ENCODE measurements at regions not wholly inside any gene's neighbourhood (a gene's known extent, or its start where the extent isn't known, plus 50 kb on each side); places are given as distances from the start of the nearest gene placed in this dataset.

GRCh38 chr14:48686650-48687049 is 899.5 kb downstream of the RPS29 start:
- Mint-ChIP-seq H3K27ac (ENCODE audit: unreplicated experiment) (no peak overlapping the region), H3K27me3 (ENCODE audit: unreplicated experiment) (peaks cover 2% of the 10 kb centered on the region), H3K4me1 (ENCODE audit: low read depth, unreplicated experiment) (peaks cover 4% of the 10 kb centered on the region), H3K9me3 (ENCODE audit: unreplicated experiment) (no peaks in the 10 kb centered on the region), H3K4me3 (ENCODE audit: unreplicated experiment) (no peak overlapping the region), H3K36me3 (ENCODE audit: unreplicated experiment) (no peaks in the 10 kb centered on the region)
- TF ChIP-seq CTCF (IDR thresholded peaks at IDR 0.05; ENCODE audit: partially characterized antibody, unreplicated experiment), result no peak
- no peak for DNase-seq

GRCh38 chr14:48672506-48672905 is 913.7 kb downstream of the RPS29 start:
- H3K9me3 Mint-ChIP-seq (ENCODE audit: unreplicated experiment), result peaks cover 3% of the 10 kb centered on the region
- no peaks in the 10 kb centered on the region for H3K36me3 Mint-ChIP-seq (ENCODE audit: unreplicated experiment)
- no peak overlapping the region for H3K27ac Mint-ChIP-seq (ENCODE audit: unreplicated experiment)
- H3K4me1 Mint-ChIP-seq (ENCODE audit: low read depth, unreplicated experiment), result no peaks in the 10 kb centered on the region
- TF ChIP-seq CTCF (IDR thresholded peaks at IDR 0.05; ENCODE audit: partially characterized antibody, unreplicated experiment), result no peak
- H3K4me3 Mint-ChIP-seq (ENCODE audit: unreplicated experiment), result no peak overlapping the region
- DNase-seq, result no peak
- peaks cover 2% of the 10 kb centered on the region for H3K27me3 Mint-ChIP-seq (ENCODE audit: unreplicated experiment)

GRCh38 chr14:48670939-48671338 is 915.2 kb downstream of the RPS29 start:
- DNase-seq, result no peak
- Mint-ChIP-seq H3K36me3 (ENCODE audit: unreplicated experiment) (no peaks in the 10 kb centered on the region), H3K9me3 (ENCODE audit: unreplicated experiment) (peaks cover 3% of the 10 kb centered on the region), H3K4me3 (ENCODE audit: unreplicated experiment) (no peak overlapping the region), H3K27me3 (ENCODE audit: unreplicated experiment) (peaks cover 2% of the 10 kb centered on the region), H3K4me1 (ENCODE audit: low read depth, unreplicated experiment) (no peaks in the 10 kb centered on the region), H3K27ac (ENCODE audit: unreplicated experiment) (no peak overlapping the region)
- TF ChIP-seq CTCF (IDR thresholded peaks at IDR 0.05; ENCODE audit: partially characterized antibody, unreplicated experiment), result no peak

- H3K4me1 Mint-ChIP-seq (ENCODE audit: low read depth, unreplicated experiment), result no peaks in the 10 kb centered on the region
- no peak for TF ChIP-seq CTCF (IDR thresholded peaks at IDR 0.05; ENCODE audit: partially characterized antibody, unreplicated experiment)
- DNase-seq, result no peak
- H3K27me3 Mint-ChIP-seq (ENCODE audit: unreplicated experiment), result no peaks in the 10 kb centered on the region
- no peak overlapping the region for H3K27ac Mint-ChIP-seq (ENCODE audit: unreplicated experiment)
- H3K9me3 Mint-ChIP-seq (ENCODE audit: unreplicated experiment), result no peaks in the 10 kb centered on the region
- no peaks in the 10 kb centered on the region for H3K36me3 Mint-ChIP-seq (ENCODE audit: unreplicated experiment)
- H3K4me3 Mint-ChIP-seq (ENCODE audit: unreplicated experiment), result no peak overlapping the region
Measured at GRCh38 chr14:48665077-48665784, 920.9 kb downstream of the RPS29 start.

GRCh38 chr14:48643241-48643640 is 942.9 kb downstream of the RPS29 start:
- no peak overlapping the region for H3K4me3 Mint-ChIP-seq (ENCODE audit: unreplicated experiment)
- DNase-seq, result no peak
- H3K4me1 Mint-ChIP-seq (ENCODE audit: low read depth, unreplicated experiment), result no peaks in the 10 kb centered on the region
- H3K27ac Mint-ChIP-seq (ENCODE audit: unreplicated experiment), result no peak overlapping the region
- no peaks in the 10 kb centered on the region for H3K9me3 Mint-ChIP-seq (ENCODE audit: unreplicated experiment)
- no peaks in the 10 kb centered on the region for H3K36me3 Mint-ChIP-seq (ENCODE audit: unreplicated experiment)
- no peak for TF ChIP-seq CTCF (IDR thresholded peaks at IDR 0.05; ENCODE audit: partially characterized antibody, unreplicated experiment)
- no peaks in the 10 kb centered on the region for H3K27me3 Mint-ChIP-seq (ENCODE audit: unreplicated experiment)

Data from glutamatergic neuron (in vitro differentiated cells).